DND-41 (cell line): ENCODE measurements at regions not wholly inside any gene's neighbourhood (a gene's known extent, or its start where the extent isn't known, plus 50 kb on each side); places are given as distances from the start of the nearest gene placed in this dataset.

Experiments used
- ATAC-seq: fragments of 200-7000 bp; cut with Tn5 transposase; 3 replicates; pipeline ENCODE4 v1.9.1; 2021; ENCODE audit warnings: low read depth; ENCODE audit not compliant: insufficient read depth
- DNase-seq: peaks from one replicate; pipeline ENCODE4 v3.0.0-alpha.2; 2020
- H2AFZ ChIP-seq: 2 replicates; pipeline ENCODE4 v1.6.0; 2012; ENCODE audit warnings: low read depth, low read length
- H3K27ac ChIP-seq: 2 replicates; pipeline ENCODE4 v1.5.1; 2012; ENCODE audit warnings: low read length, inconsistent platforms
- H3K27me3 ChIP-seq: fragments of 200-600 bp; sonication (generic); 2 replicates; pipeline ENCODE4 v1.6.0; 2012; ENCODE audit warnings: low read length, mild to moderate bottlenecking, inconsistent platforms; ENCODE audit not compliant: insufficient read depth, poor library complexity
- H3K36me3 ChIP-seq: 2 replicates; pipeline ENCODE4 v1.5.1; 2012; ENCODE audit warnings: low read length, inconsistent platforms; ENCODE audit not compliant: insufficient read depth
- H3K4me1 ChIP-seq: 2 replicates; pipeline ENCODE4 v1.5.1; 2012; ENCODE audit warnings: mild to moderate bottlenecking, low read length; ENCODE audit not compliant: insufficient read depth
- H3K4me2 ChIP-seq: 2 replicates; pipeline ENCODE4 v1.6.0; 2012; ENCODE audit warnings: mild to moderate bottlenecking, moderate library complexity, low read length, inconsistent platforms; ENCODE audit not compliant: insufficient read depth
- H3K4me3 ChIP-seq, 2 experiments: fragments of 200-600 bp in 1 of 2; shearing (Covaris generic) in 1 of 2; 2 replicates each; pipeline ENCODE4 v1.5.1; 2012 to 2016; ENCODE audit warnings: inconsistent platforms in 2 of 2, low read length in 2 of 2, mild to moderate bottlenecking in 2 of 2, low read depth in 1 of 2, moderate library complexity in 1 of 2
- H3K79me2 ChIP-seq: 2 replicates; pipeline ENCODE4 v1.6.0; 2012; ENCODE audit warnings: low read length, inconsistent platforms; ENCODE audit not compliant: insufficient read depth
- H3K9ac ChIP-seq: 2 replicates; pipeline ENCODE4 v1.6.0; 2012; ENCODE audit warnings: low read depth, mild to moderate bottlenecking, inconsistent platforms, low read length, moderate library complexity
- H3K9me3 ChIP-seq: 2 replicates; pipeline ENCODE4 v1.5.1; 2012; ENCODE audit warnings: low read length, moderate library complexity, mild to moderate bottlenecking, inconsistent platforms; ENCODE audit not compliant: insufficient read depth, severe bottlenecking
- H4K20me1 ChIP-seq: 2 replicates; pipeline ENCODE4 v1.6.0; 2012; ENCODE audit warnings: low read length; ENCODE audit not compliant: insufficient read depth
- EZH2 ChIP-seq: IDR thresholded peaks from 3 replicates; pipeline ENCODE4 v1.6.1; 2012; ENCODE audit warnings: borderline replicate concordance, low read depth, mild to moderate bottlenecking, moderate library complexity, low read length, inconsistent platforms; ENCODE audit not compliant: severe bottlenecking
- TF ChIP-seq, protein P1 (sequence below): IDR thresholded peaks from 2 replicates; pipeline ENCODE4 v1.5.1; 2012; ENCODE audit warnings: borderline replicate concordance, low read length, moderate library complexity, mild to moderate bottlenecking; ENCODE audit not compliant: poor library complexity, severe bottlenecking; ENCODE audit errors: extremely low read depth

DNA sequence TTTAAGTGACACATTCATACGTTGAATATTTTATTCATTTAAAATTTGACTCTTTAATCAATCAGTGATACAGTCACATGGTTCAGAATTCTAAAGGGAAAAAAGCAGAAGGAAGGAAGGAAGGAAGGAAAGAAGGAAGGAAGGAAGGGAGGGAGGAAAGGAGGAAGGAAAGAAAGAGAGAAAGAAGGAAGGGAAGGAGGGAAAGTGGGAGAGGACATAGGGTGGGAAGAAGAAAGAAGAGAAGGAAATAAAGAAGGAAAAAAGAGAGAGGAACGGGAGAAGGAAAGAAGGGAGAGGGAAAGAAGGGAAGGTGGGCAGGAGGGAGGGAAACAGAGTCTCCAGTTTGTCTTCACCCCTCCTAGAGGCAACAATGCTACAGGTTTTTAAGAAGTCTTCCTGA, 518.6 kb downstream of the MIAT start:
- Histone ChIP-seq H3K4me3 (no peak overlapping the region), H3K9me3 (no peaks in the 10 kb centered on the region), H2AFZ (no peak overlapping the region), H4K20me1 (no peaks in the 10 kb centered on the region), H3K27ac (no peak overlapping the region), H3K4me2 (no peak overlapping the region), H3K9ac (no peak overlapping the region), H3K36me3 (no peaks in the 10 kb centered on the region), H3K4me1 (no peaks in the 10 kb centered on the region), H3K79me2 (no peaks in the 10 kb centered on the region), H3K27me3 (peaks cover 11% of the 10 kb centered on the region)
- no peak for ATAC-seq
- TF ChIP-seq EZH2, result no peak
- TF ChIP-seq, protein P1, sequence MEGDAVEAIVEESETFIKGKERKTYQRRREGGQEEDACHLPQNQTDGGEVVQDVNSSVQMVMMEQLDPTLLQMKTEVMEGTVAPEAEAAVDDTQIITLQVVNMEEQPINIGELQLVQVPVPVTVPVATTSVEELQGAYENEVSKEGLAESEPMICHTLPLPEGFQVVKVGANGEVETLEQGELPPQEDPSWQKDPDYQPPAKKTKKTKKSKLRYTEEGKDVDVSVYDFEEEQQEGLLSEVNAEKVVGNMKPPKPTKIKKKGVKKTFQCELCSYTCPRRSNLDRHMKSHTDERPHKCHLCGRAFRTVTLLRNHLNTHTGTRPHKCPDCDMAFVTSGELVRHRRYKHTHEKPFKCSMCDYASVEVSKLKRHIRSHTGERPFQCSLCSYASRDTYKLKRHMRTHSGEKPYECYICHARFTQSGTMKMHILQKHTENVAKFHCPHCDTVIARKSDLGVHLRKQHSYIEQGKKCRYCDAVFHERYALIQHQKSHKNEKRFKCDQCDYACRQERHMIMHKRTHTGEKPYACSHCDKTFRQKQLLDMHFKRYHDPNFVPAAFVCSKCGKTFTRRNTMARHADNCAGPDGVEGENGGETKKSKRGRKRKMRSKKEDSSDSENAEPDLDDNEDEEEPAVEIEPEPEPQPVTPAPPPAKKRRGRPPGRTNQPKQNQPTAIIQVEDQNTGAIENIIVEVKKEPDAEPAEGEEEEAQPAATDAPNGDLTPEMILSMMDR, result no peak
- no peak for DNase-seq

DNA sequence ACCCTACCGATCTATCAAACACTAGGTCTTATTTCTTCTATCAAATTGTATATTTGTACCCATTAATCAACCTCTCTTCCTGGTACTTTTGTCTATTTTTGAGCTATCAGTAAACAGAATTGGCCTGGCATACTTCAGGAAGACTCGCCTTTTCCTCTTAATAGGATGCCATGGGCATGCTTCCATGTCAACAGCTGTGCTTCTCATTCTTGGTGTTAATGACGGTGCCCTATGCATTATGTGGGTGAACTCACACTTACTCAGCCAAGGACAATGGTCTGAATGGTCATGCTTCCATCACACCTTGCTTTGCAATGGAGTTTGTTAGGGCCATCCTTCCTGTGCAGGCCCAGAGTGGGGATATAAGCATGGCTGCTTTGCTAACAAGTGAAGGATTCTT, 521.8 kb downstream of the MIAT start:
- Histone ChIP-seq H3K4me2 (no peak overlapping the region), H3K4me3 (no peak overlapping the region), H3K36me3 (no peaks in the 10 kb centered on the region), H3K9ac (no peak overlapping the region), H3K27ac (no peak overlapping the region), H3K27me3 (peaks cover 11% of the 10 kb centered on the region), H3K79me2 (no peaks in the 10 kb centered on the region), H2AFZ (no peak overlapping the region), H3K9me3 (no peaks in the 10 kb centered on the region), H4K20me1 (no peaks in the 10 kb centered on the region), H3K4me1 (no peaks in the 10 kb centered on the region)
- TF ChIP-seq EZH2, result no peak
- TF ChIP-seq, protein P1, result no peak
- no peak for DNase-seq
- ATAC-seq, result no peak

- H3K4me2 ChIP-seq, result no peak overlapping the region
- H3K79me2 ChIP-seq, result no peaks in the 10 kb centered on the region
- no peaks in the 10 kb centered on the region for H3K36me3 ChIP-seq
- no peak for ATAC-seq
- H3K27ac ChIP-seq, result no peak overlapping the region
- H3K27me3 ChIP-seq, result peaks cover 5% of the 10 kb centered on the region
- no peak for DNase-seq
- H4K20me1 ChIP-seq, result no peaks in the 10 kb centered on the region
- no peaks in the 10 kb centered on the region for H3K4me1 ChIP-seq
- H2AFZ ChIP-seq, result no peak overlapping the region
- no peaks in the 10 kb centered on the region for H3K9me3 ChIP-seq
- no peak overlapping the region for H3K9ac ChIP-seq
- TF ChIP-seq, protein P1, result no peak
- TF ChIP-seq EZH2, result no peak
- H3K4me3 ChIP-seq, result no peak overlapping the region
Observed at GRCh38 chr22:27181537-27181936, 524.1 kb downstream of the MIAT start.

DNA sequence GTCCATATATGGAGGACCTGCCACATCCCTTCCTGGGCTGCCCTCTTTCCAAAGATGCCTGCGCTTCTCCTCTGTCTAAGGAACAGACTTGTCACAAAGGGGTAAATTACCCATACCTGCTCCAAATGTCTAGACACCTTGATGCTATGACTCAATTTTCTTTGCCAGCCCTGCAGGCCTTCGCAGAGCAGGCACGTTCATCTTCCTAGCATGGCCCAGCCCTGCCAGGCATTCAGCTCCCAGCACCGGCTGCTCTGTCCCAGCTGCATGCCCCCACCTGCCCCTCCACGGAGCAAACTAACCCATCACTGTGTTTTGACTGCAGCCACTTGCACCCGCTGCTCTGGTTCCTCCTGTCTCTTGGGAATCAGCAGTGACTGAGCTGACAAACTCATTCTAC, 526.1 kb downstream of the MIAT start:
- Histone ChIP-seq H3K9me3 (no peaks in the 10 kb centered on the region), H3K27ac (no peak overlapping the region), H3K36me3 (no peaks in the 10 kb centered on the region), H2AFZ (no peak overlapping the region), H4K20me1 (no peaks in the 10 kb centered on the region), H3K4me3 (no peak overlapping the region), H3K27me3 (peaks cover 5% of the 10 kb centered on the region), H3K4me1 (no peaks in the 10 kb centered on the region), H3K9ac (no peak overlapping the region), H3K79me2 (no peaks in the 10 kb centered on the region), H3K4me2 (no peak overlapping the region)
- DNase-seq (no peak), ATAC-seq (no peak)
- no peak for TF ChIP-seq EZH2
- TF ChIP-seq, protein P1, result no peak
